HK-2 (cell line): ENCODE measurements at regions not wholly inside any gene's neighbourhood (a gene's known extent, or its start where the extent isn't known, plus 50 kb on each side); places are given as distances from the start of the nearest gene placed in this dataset.

ENCODE experiments used
- DNase-seq: peaks from one replicate; pipeline ENCODE4 v3.0.0-alpha.2; 2018; ENCODE audit not compliant: unreplicated experiment

- no peak for DNase-seq
Measured at GRCh38 chr20:59493926-59494325, 110.4 kb upstream of the PHACTR3 start.

GRCh38 chr20:59495166-59495565, 109.2 kb upstream of the PHACTR3 start:
- no peak for DNase-seq

- DNase-seq, result peak; percentile 70
Measured at GRCh38 chr20:59495894-59496510, 108.3 kb upstream of the PHACTR3 start.

- DNase-seq, result no peak
Measured at GRCh38 chr20:59498291-59498690, 106.0 kb upstream of the PHACTR3 start.

- DNase-seq, result no peak
Measured at GRCh38 chr20:59499863-59500262, 104.5 kb upstream of the PHACTR3 start.

GRCh38 chr20:59508729-59509128, 95.6 kb upstream of the PHACTR3 start:
- no peak for DNase-seq

GRCh38 chr20:59512651-59513050, 91.7 kb upstream of the PHACTR3 start:
- no peak for DNase-seq

GRCh38 chr20:59514554-59514953, 89.8 kb upstream of the PHACTR3 start:
- DNase-seq, result no peak

GRCh38 chr20:59515013-59515905, 89.1 kb upstream of the PHACTR3 start:
- peak; percentile 76 for DNase-seq

GRCh38 chr20:59515906-59516209, 88.5 kb upstream of the PHACTR3 start:
- DNase-seq, result no peak

- peak; percentile 36 for DNase-seq
Measured at GRCh38 chr20:59518881-59519706, 85.2 kb upstream of the PHACTR3 start.

- no peak for DNase-seq
Measured at GRCh38 chr20:59519707-59520014, 84.7 kb upstream of the PHACTR3 start.

- no peak for DNase-seq
Measured at GRCh38 chr20:59520814-59521213, 83.5 kb upstream of the PHACTR3 start.

- DNase-seq, result peak; percentile 68
Measured at GRCh38 chr20:59525500-59526241, 78.7 kb upstream of the PHACTR3 start.

GRCh38 chr20:59526242-59527225, 77.8 kb upstream of the PHACTR3 start:
- DNase-seq, result no peak

GRCh38 chr20:59530782-59531181, 73.6 kb upstream of the PHACTR3 start:
- DNase-seq, result no peak

- DNase-seq, result no peak
Measured at GRCh38 chr20:59537991-59538390, 66.3 kb upstream of the PHACTR3 start.

- DNase-seq, result no peak
Measured at GRCh38 chr20:59547596-59547995, 56.7 kb upstream of the PHACTR3 start.
